GM11168 (cell line): ENCODE measurements at regions not wholly inside any gene's neighbourhood (a gene's known extent, or its start where the extent isn't known, plus 50 kb on each side); places are given as distances from the start of the nearest gene placed in this dataset.

Experiments
- in situ Hi-C: fragments of 300-500 bp; cut with MboI; formaldehyde crosslinking; loops from one replicate; pipeline ENCODE4 v1.12.0; 2022; ENCODE audit warnings: low sequenced_read_pairs; ENCODE audit not compliant: unreplicated experiment

GRCh38 chr7:18352339-18353255, 143.0 kb upstream of the HDAC9 start:
- in situ Hi-C loops = loop anchor here (10.0 to 25.0 kb wide), 2 partner anchors 310 to 702 kb away; no protein-coding TSS in a partner anchor

GRCh38 chr7:18353339-18353738, 142.2 kb upstream of the HDAC9 start:
- in situ Hi-C loops = loop anchor here (10.0 to 25.0 kb wide), 2 partner anchors 309 to 701 kb away; no protein-coding TSS in a partner anchor

DNA sequence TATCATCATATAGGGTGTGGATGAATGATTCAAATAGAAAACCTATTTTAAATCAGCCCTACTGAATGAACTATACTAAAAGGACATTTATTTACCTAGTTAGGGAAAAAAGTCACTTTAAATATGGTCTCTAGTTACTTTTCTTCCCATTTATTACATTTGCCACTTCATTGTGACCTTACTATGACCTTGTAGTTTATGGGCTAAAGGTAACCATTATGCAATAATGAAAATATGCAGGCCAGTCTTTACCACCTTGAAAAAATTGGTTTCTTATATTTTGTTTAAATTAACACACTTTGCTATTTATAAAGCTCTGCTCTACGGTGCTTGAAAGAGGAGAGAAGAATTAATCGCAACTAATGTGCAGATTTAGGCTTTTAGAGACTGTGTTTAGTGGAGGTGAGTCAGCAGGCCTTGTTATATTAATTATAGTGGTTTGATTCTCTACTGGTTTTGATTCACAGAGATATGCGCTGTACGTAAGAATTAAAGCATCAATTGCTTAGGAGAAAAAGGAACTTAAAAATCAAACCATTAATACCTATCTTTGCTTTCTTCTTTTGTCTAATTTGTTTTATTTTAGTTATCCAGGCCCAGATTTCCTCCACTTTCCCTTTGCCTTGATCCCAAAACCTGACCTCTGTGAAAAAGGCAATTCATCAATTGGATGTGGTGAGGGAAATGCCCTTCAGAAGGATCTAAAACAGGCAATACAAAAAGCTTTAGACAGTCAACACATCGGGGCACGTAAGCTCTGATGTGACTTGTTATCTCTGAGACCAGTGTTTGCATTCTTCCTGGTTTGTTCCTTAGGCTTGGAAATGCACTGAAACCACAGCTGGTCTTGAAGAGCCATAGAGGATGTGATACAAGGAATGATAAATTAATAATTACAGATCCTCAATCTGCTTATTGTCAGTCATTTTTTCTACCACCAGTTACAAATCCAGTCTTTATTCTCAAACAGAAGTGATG, 141.2 kb upstream of the HDAC9 start:
- in situ Hi-C loops = loop anchor here (10.0 to 25.0 kb wide), 2 partner anchors 308 to 700 kb away; no protein-coding TSS in a partner anchor

DNA sequence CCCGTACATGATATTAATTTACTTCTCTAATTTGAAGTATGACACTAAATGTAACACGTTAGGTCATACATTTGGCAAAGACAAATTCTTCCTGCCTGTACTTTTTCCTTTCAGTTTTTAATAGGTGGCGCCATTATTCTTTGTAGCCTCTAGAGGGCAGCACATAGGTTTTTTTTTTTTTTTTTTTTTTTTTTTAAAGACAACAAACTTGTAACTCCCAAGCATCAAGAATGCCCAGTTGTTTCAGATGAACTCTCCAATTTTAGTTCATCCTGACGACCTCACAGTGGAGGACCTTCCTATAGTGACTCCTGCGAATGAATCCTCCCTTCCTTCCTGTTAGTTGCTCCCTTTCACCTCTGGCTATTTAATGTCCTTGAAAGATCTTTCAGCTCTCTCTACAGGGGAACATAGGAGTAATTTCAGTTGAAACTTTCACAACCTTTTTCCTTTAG, 139.3 kb upstream of the HDAC9 start:
- in situ Hi-C loops = loop anchor here (10.0 to 25.0 kb wide), 2 partner anchors 306 to 699 kb away; no protein-coding TSS in a partner anchor

- in situ Hi-C loops = loop anchor here (10.0 to 25.0 kb wide), 2 partner anchors 305 to 697 kb away; no protein-coding TSS in a partner anchor
Observed at GRCh38 chr7:18357691-18358090, 137.9 kb upstream of the HDAC9 start.

DNA sequence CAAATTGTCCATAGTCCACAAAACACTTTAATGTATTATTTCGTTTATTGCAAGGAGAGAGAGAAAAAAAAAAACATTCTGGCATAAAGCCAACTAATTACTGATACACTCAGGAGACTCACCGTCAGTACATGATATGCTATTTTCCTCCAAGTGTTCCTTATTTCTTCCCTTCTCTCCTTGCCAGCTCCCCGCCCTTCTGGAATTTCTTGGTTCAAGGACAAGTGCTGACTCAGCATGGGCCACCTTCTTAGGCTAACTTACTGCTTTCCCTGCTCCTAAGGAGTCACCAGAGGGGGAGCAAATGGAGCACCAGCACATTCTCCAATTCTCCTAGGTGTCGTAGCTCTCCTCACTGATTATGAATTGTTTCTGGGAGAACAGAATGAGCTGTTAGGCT, 133.8 kb upstream of the HDAC9 start:
- in situ Hi-C loops = loop anchor here (25.0 kb wide), 1 partner anchor 301 kb away; no protein-coding TSS in a partner anchor

DNA sequence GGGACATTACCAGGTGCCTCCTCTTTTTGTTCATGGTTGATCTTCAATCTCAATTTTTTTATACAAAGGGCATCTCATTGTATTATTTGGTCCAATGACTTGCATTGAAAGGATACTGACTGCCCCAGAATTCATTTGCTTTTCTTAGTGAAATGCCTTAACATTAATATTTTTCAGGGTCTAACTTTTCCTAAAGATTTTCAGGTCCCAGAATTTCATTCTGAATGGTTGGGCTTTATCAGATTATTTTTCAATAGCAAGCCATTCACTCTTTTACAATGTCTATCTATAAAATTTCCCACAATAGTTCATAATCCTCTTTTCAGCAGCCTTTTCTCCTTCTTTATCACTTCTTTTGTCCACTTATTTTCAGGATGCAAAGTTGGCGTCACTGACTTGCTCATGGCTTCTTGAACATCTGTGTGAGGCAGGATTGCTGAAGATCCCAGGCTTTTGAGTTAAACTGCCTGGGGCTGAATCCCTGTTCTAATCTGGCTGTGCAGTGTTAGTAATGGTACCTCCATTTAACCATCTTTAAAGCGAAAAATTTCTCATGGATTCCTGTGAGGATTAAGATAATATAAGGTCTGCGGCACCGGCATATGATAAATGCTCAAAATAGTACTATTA, 131.7 kb upstream of the HDAC9 start:
- in situ Hi-C loops = loop anchor here (25.0 kb wide), 1 partner anchor 298 kb away; no protein-coding TSS in a partner anchor

GRCh38 chr7:18364396-18364795, 131.2 kb upstream of the HDAC9 start:
- in situ Hi-C loops = loop anchor here (25.0 kb wide), 1 partner anchor 298 kb away; no protein-coding TSS in a partner anchor

GRCh38 chr7:18366394-18366793, 129.2 kb upstream of the HDAC9 start:
- in situ Hi-C loops = loop anchor here (25.0 kb wide), 1 partner anchor 296 kb away; no protein-coding TSS in a partner anchor

DNA sequence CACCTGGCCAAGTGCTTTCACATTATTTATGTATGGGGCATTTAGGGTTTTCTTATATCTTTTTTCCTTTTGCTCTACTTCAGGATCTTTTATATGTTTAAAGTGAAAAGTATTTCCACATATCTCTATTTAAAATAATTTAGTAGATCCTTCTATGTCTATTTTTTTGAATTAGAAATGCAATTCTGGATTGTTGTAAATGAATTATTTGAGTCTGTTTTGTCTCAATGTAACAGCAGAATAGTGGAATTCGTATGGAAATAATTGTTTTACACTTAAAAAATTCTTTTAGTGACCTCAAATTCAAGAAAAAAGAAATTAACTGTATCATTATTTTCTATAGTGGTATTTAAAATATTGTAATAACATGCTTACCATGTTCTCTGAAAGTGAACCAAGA, 126.5 kb upstream of the HDAC9 start:
- in situ Hi-C loops = loop anchor here (25.0 kb wide), 1 partner anchor 293 kb away; no protein-coding TSS in a partner anchor

DNA sequence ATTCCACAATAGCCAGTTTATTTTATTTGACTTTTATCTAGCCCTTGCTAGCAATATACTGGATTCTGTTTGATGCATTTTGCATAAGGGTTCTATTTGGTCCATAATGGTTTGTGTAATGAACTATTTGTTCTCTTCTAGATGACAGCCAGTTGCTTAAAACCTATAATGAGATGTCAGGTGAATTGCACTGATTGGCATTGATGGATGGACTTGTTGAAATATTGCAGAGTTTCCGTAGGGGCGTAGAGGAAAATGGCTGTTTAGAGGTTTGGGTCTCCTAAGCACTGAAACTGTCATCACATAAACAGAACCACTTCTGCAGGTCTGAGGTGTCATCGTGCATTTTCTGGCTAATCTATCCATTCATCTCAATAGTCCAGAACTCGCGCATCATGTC, 124.9 kb upstream of the HDAC9 start:
- in situ Hi-C loops = loop anchor here (25.0 kb wide), 1 partner anchor 292 kb away; no protein-coding TSS in a partner anchor

DNA sequence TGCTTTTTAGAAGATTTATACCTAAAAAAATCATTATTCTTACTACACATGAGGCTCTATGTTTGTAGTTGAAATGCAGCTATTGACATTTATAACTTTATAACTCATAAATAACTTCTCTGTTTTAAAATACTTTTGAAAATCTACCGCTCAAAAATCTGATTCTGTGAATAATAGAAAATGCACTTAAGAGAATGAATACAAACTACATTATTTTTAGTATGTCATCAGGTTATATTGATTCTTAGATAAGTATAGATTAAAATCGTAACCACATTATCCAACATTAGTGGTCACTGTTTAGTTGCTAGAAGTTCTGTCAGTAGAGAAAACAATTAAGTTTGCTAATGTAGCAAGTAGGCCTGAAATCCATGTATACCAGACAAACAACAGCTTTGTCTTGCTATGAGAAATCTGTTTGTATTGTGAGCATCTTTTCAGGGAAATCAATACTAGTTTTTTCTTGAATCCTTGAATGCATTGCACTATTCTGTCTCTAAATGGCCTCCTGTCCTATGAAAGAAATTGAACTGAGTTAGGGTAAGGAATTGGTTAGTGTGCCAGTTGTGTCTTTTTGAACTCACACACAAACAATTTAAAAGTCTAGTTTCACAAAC, 116.5 kb upstream of the HDAC9 start:
- in situ Hi-C loops = no loop called here

- in situ Hi-C loops = no loop called here
Observed at GRCh38 chr7:18384491-18385143, 110.9 kb upstream of the HDAC9 start.

- in situ Hi-C loops = no loop called here
Observed at GRCh38 chr7:18386607-18387006, 108.9 kb upstream of the HDAC9 start.

DNA sequence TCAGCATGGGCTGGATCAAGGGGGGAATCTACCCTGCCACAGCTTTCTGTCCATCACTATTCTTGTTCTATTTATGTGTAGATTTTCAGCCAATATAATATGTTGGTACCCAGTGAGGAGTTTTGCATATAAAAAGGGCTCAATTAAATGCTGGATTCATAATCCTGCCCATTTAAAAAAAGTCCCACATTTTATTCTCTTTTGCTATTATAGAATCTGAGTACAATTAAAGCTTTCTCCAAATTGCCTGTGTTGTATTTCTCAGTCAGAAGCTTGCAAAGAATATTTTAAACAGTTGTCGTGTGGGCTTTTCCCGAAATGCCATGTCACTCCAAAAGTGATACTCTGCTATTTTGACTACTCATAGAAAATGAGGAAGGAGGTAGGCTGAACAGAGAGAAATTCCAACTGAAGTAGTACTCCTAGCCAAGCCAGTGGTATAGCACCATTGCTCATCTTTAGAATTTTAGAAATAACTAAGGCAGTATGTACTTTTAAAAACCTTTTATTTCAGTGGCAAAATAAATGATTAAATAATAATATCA, 108.3 kb upstream of the HDAC9 start:
- in situ Hi-C loops = no loop called here

DNA sequence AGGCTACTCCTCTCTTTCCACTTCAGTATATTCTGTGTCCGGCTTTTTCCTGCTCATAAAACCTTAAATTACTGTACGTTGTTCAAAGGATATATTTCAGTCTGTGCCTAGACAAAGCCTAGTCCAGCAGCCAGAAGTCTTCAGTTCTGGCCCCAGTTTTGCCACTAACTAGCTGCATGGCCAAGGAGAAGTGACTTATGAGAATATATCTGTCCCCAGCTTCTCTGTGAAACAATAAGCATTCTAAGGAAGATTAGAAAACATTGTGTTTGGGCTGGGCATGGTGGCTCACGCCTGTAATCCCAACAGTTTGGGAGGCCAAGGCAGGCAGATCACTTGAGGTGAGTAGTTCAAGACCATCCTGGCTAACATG, 105.0 kb upstream of the HDAC9 start:
- in situ Hi-C loops = no loop called here

DNA sequence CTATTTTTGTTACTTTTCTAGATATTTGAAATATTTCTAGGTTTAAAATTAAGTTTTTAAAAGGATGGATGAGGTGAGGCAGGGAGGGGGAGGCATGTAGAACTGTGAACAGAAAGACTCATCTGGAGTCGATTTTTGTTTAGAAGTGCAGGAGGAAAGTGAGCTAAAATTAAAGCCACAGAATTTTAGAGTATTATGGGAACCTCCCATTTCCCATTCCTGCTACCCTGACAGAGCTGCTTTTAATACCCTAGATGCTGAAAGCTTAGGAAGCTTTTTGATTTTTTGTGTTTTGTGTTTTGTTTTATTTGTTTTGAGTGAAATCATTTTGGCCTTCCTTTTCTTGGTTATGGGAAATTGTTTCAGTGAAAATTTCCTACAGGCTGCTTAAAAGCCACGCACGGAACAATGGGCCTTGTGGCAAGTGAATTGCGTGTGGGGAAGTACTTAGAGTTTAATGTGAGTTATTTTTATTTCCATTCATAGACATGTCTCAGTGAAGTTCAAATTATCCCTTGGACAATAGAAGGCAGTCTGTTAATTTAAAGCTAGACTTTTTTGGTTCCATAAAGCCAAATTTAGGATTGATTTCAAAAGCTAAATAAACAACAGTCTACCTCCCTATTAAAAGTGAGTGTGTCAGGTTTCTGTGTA, 102.0 kb upstream of the HDAC9 start:
- in situ Hi-C loops = no loop called here

DNA sequence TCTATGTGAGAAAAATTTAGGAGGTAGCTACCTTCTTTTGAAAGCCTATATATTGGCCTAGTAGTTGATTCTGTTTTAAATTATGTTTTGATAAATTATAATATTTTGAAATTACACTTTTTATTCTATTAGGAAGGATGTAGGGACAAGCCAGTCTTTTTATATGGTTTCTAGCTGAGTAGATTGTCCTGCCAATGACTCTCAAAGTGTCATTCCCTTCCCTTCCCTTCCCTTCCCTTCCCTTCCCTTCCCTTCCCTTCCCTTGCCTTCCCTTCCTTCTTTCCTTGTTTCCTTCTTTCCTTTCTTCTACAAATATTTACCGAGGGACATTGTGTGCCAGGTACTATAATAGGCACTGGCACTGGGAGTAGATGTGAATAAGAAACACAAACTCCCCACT, 99.7 kb upstream of the HDAC9 start:
- in situ Hi-C loops = no loop called here
